ENCODE measurements at regions not wholly inside any gene's neighbourhood (a gene's known extent, or its start where the extent isn't known, plus 50 kb on each side); places are given as distances from the start of the nearest gene placed in this dataset.

- TF ChIP-seq, protein P1, sequence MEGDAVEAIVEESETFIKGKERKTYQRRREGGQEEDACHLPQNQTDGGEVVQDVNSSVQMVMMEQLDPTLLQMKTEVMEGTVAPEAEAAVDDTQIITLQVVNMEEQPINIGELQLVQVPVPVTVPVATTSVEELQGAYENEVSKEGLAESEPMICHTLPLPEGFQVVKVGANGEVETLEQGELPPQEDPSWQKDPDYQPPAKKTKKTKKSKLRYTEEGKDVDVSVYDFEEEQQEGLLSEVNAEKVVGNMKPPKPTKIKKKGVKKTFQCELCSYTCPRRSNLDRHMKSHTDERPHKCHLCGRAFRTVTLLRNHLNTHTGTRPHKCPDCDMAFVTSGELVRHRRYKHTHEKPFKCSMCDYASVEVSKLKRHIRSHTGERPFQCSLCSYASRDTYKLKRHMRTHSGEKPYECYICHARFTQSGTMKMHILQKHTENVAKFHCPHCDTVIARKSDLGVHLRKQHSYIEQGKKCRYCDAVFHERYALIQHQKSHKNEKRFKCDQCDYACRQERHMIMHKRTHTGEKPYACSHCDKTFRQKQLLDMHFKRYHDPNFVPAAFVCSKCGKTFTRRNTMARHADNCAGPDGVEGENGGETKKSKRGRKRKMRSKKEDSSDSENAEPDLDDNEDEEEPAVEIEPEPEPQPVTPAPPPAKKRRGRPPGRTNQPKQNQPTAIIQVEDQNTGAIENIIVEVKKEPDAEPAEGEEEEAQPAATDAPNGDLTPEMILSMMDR (conservative IDR thresholded peaks at IDR 0.05), result no peak
- no peak for TF ChIP-seq ZFX (IDR thresholded peaks at IDR 0.05)
Measured at GRCh38 chrX:42954880-42955279, 176.9 kb upstream of the PPP1R2C start.
